ENCODE measurements at regions not wholly inside any gene's neighbourhood (a gene's known extent, or its start where the extent isn't known, plus 50 kb on each side); places are given as distances from the start of the nearest gene placed in this dataset.

- TF ChIP-seq POLR2AphosphoS5 (IDR thresholded peaks at IDR 0.05; ENCODE audit: insufficient read depth in 1 of 2, low read depth in 1 of 2), result no peak
- no peak for TF ChIP-seq POLR2A (IDR thresholded peaks at IDR 0.05)
- TF ChIP-seq CTCF (IDR thresholded peaks at IDR 0.05), result no peak
- H3K9me3 ChIP-seq, result no peaks in the 10 kb centered on the region
- no peaks in the 10 kb centered on the region for H3K36me3 ChIP-seq
- H3K27ac ChIP-seq, result no peak overlapping the region
- no peaks in the 10 kb centered on the region for H3K27me3 ChIP-seq
- no peaks in the 10 kb centered on the region for H3K4me1 ChIP-seq
- DNase-seq (ENCODE audit: extremely low spot score in 2 of 2), result no peak
- intact Hi-C loops (cut with DNase I), result no loop called here
- H3K4me3 ChIP-seq, result no peak overlapping the region
Observed at GRCh38 chr13:53250977-53251376, 222.4 kb downstream of the OLFM4 start.

GRCh38 chr13:53254500-53254899 lies 225.9 kb downstream of the OLFM4 start:
- no peak overlapping the region for H3K4me3 ChIP-seq
- DNase-seq (ENCODE audit: extremely low spot score in 2 of 2), result no peak
- no peaks in the 10 kb centered on the region for H3K27me3 ChIP-seq
- no peak overlapping the region for H3K27ac ChIP-seq
- no peaks in the 10 kb centered on the region for H3K9me3 ChIP-seq
- intact Hi-C loops (cut with DNase I), result no loop called here
- H3K4me1 ChIP-seq, result no peaks in the 10 kb centered on the region
- no peaks in the 10 kb centered on the region for H3K36me3 ChIP-seq
- no peak for TF ChIP-seq POLR2AphosphoS5 (IDR thresholded peaks at IDR 0.05; ENCODE audit: insufficient read depth in 1 of 2, low read depth in 1 of 2)
- TF ChIP-seq POLR2A (IDR thresholded peaks at IDR 0.05), result no peak
- no peak for TF ChIP-seq CTCF (IDR thresholded peaks at IDR 0.05)

- no peaks in the 10 kb centered on the region for H3K36me3 ChIP-seq
- no peak overlapping the region for H3K4me3 ChIP-seq
- no peak for DNase-seq (ENCODE audit: extremely low spot score in 2 of 2)
- H3K9me3 ChIP-seq, result no peaks in the 10 kb centered on the region
- H3K4me1 ChIP-seq, result no peaks in the 10 kb centered on the region
- intact Hi-C loops (cut with DNase I), result no loop called here
- H3K27me3 ChIP-seq, result no peaks in the 10 kb centered on the region
- no peak for TF ChIP-seq CTCF (IDR thresholded peaks at IDR 0.05)
- no peak for TF ChIP-seq POLR2AphosphoS5 (IDR thresholded peaks at IDR 0.05; ENCODE audit: insufficient read depth in 1 of 2, low read depth in 1 of 2)
- no peak for TF ChIP-seq POLR2A (IDR thresholded peaks at IDR 0.05)
- no peak overlapping the region for H3K27ac ChIP-seq
Observed at GRCh38 chr13:53255795-53256194, 227.2 kb downstream of the OLFM4 start.

GRCh38 chr13:53260594-53260993 lies 232.0 kb downstream of the OLFM4 start:
- DNase-seq (ENCODE audit: extremely low spot score in 2 of 2), result no peak
- Histone ChIP-seq H3K4me1 (no peaks in the 10 kb centered on the region), H3K4me3 (no peak overlapping the region), H3K27ac (no peak overlapping the region), H3K27me3 (no peaks in the 10 kb centered on the region), H3K36me3 (no peaks in the 10 kb centered on the region), H3K9me3 (no peaks in the 10 kb centered on the region)
- intact Hi-C loops (cut with DNase I), result no loop called here
- TF ChIP-seq POLR2A (IDR thresholded peaks at IDR 0.05) (no peak), POLR2AphosphoS5 (IDR thresholded peaks at IDR 0.05; ENCODE audit: insufficient read depth in 1 of 2, low read depth in 1 of 2) (no peak), CTCF (IDR thresholded peaks at IDR 0.05) (no peak)

- intact Hi-C loops (cut with DNase I), result no loop called here
- Histone ChIP-seq H3K27ac (no peak overlapping the region), H3K9me3 (no peaks in the 10 kb centered on the region), H3K27me3 (no peaks in the 10 kb centered on the region), H3K36me3 (no peaks in the 10 kb centered on the region), H3K4me1 (no peaks in the 10 kb centered on the region), H3K4me3 (no peak overlapping the region)
- DNase-seq (ENCODE audit: extremely low spot score in 2 of 2), result no peak
- no peak for TF ChIP-seq POLR2A (IDR thresholded peaks at IDR 0.05)
- TF ChIP-seq POLR2AphosphoS5 (IDR thresholded peaks at IDR 0.05; ENCODE audit: insufficient read depth in 1 of 2, low read depth in 1 of 2), result no peak
- TF ChIP-seq CTCF (IDR thresholded peaks at IDR 0.05), result no peak
Observed at GRCh38 chr13:53264751-53265385, 236.3 kb downstream of the OLFM4 start.
